Parathyroid adenoma (tissue), 2 donors: ENCODE measurements at regions not wholly inside any gene's neighbourhood (a gene's known extent, or its start where the extent isn't known, plus 50 kb on each side); places are given as distances from the start of the nearest gene placed in this dataset.

Source experiments
- H2AFZ ChIP-seq: fragments of 300-600 bp; sonication (generic); one replicate; pipeline ENCODE4 v1.7.0; 2017; ENCODE audit warnings: antibody characterized with exemption, mild to moderate bottlenecking
- H3K27ac ChIP-seq: fragments of 300-600 bp; sonication (generic); one replicate; pipeline ENCODE4 v1.7.0; 2017
- H3K27me3 ChIP-seq: fragments of 300-600 bp; sonication (generic); one replicate; pipeline ENCODE4 v1.7.0; 2017; ENCODE audit warnings: low read length; ENCODE audit not compliant: control insufficient read depth, insufficient read depth
- H3K36me3 ChIP-seq: fragments of 300-600 bp; sonication (generic); one replicate; pipeline ENCODE4 v1.7.0; 2017; ENCODE audit warnings: low read length; ENCODE audit not compliant: control insufficient read depth, insufficient read depth
- H3K4me1 ChIP-seq: fragments of 300-600 bp; sonication (generic); one replicate; pipeline ENCODE4 v1.7.0; 2017; ENCODE audit warnings: control low read depth
- H3K4me2 ChIP-seq: fragments of 300-600 bp; sonication (generic); one replicate; pipeline ENCODE4 v1.7.0; 2017; ENCODE audit warnings: low read length
- H3K4me3 ChIP-seq: fragments of 300-600 bp; sonication (generic); one replicate; pipeline ENCODE4 v1.7.0; 2017; ENCODE audit warnings: low read depth, low read length
- H3K79me2 ChIP-seq: fragments of 300-600 bp; sonication (generic); one replicate; pipeline ENCODE4 v1.7.0; 2017; ENCODE audit warnings: control low read depth
- H3K9ac ChIP-seq: fragments of 300-600 bp; sonication (generic); one replicate; pipeline ENCODE4 v1.7.0; 2017; ENCODE audit warnings: mild to moderate bottlenecking
- H3K9me3 ChIP-seq: fragments of 300-600 bp; sonication (generic); one replicate; pipeline ENCODE4 v1.7.0; 2017; ENCODE audit warnings: low read length; ENCODE audit not compliant: control insufficient read depth
- CTCF ChIP-seq: fragments of 300-600 bp; sonication (generic); IDR thresholded peaks from one replicate; pipeline ENCODE4 v1.7.0; 2017; ENCODE audit warnings: antibody characterized with exemption, mild to moderate bottlenecking
- donor health status: primary hyperparathyroidism.

- no peak overlapping the region for H3K27ac ChIP-seq
- no peak overlapping the region for H3K4me3 ChIP-seq
- H3K79me2 ChIP-seq = no peaks in the 10 kb centered on the region
- no peaks in the 10 kb centered on the region for H3K9me3 ChIP-seq
- H3K9ac ChIP-seq = no peak overlapping the region
- no peak for TF ChIP-seq CTCF
- no peaks in the 10 kb centered on the region for H3K4me1 ChIP-seq
- H3K27me3 ChIP-seq = no peaks in the 10 kb centered on the region
- H3K36me3 ChIP-seq = no peaks in the 10 kb centered on the region
- no peak overlapping the region for H2AFZ ChIP-seq
- no peak overlapping the region for H3K4me2 ChIP-seq
Observed at GRCh38 chr5:98103807-98104206, 669.7 kb upstream of the RGMB start.

DNA sequence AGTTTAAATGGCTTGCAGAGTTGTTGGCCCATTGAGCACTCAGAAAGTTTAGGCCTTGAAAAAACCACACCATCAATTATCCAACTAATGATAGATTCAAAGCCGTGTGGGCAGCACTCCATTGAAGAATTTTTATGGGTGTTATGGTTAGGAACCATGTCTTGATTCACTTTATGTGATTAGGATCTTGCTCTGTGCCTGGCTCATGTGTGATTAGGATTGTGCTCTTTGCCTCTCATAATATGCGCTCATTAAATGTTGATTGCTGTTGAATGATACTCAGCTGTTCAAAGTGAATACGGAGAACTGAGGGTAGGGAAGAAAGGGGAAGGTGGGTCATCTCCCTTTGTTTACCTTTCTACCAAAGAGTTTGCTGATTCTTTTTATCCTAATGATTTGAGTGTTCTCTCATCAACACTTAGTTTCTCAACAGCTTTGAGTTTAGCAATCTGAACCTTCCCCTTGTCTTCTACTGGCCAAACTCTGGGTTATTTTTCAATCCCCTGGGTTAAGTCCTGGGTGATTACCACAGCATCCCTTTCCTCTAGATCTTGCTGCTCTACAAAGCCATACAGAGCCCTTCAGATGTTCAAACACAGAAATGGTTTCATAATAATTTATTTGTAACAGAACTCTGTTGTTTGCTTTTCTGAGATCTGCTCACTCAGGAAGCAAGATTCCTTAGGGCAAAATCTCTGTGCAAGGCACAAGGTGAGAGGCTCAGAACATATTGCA is 668.8 kb upstream of the RGMB start:
- H3K79me2 ChIP-seq = no peaks in the 10 kb centered on the region
- H3K4me2 ChIP-seq = no peak overlapping the region
- no peaks in the 10 kb centered on the region for H3K4me1 ChIP-seq
- H3K36me3 ChIP-seq = no peaks in the 10 kb centered on the region
- no peaks in the 10 kb centered on the region for H3K9me3 ChIP-seq
- H2AFZ ChIP-seq = no peak overlapping the region
- no peak overlapping the region for H3K9ac ChIP-seq
- H3K4me3 ChIP-seq = no peak overlapping the region
- no peak overlapping the region for H3K27ac ChIP-seq
- no peaks in the 10 kb centered on the region for H3K27me3 ChIP-seq
- TF ChIP-seq CTCF = no peak

- H3K9ac ChIP-seq = no peak overlapping the region
- H3K4me1 ChIP-seq = no peaks in the 10 kb centered on the region
- H3K4me2 ChIP-seq = no peak overlapping the region
- no peak overlapping the region for H2AFZ ChIP-seq
- no peaks in the 10 kb centered on the region for H3K79me2 ChIP-seq
- no peaks in the 10 kb centered on the region for H3K9me3 ChIP-seq
- no peak overlapping the region for H3K4me3 ChIP-seq
- TF ChIP-seq CTCF = no peak
- no peak overlapping the region for H3K27ac ChIP-seq
- H3K36me3 ChIP-seq = no peaks in the 10 kb centered on the region
- no peaks in the 10 kb centered on the region for H3K27me3 ChIP-seq
Observed at GRCh38 chr5:98105681-98106080, 667.8 kb upstream of the RGMB start.

DNA sequence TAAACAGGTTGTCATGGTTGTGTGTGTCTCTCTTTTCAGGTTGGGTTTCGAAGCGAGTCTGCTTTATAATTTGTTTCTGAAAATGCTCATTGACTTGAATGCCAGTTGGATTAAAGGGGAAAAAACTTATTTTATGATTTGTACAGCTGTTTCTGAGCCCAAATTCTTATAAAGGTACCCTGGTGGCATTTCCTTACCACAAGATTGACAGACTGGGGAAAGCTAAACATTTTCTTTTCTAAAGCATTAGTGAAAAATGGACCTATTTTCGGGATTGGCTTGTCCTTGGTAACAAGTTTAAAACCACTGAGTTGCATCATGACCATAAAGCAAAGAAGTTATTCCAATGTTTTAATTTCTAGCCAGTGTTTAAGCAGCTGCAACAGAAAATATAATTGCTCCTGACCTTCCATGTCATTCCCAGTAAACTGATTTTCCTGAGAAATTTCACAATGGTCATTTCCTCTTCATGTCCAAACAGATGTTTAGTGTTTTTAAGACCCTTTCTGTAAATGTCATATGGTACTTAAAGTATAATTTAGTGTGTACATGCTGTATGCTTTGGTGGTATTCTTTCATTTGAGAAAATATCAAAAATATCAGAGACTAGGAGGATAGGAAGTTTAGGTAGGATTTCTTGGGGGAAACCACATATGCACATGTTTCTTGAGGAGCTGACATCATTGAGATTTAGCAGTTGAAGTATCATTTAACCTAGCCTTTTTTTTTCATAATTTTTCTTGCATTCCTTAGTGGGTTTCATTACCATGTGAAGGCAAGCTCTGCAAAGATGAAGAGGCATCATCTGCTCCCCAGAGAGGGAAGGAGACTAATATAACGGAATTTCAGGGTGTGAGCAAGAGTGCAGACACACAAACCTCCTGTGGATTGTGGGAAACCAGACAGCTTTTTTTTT is 667.1 kb upstream of the RGMB start:
- no peaks in the 10 kb centered on the region for H3K27me3 ChIP-seq
- H3K79me2 ChIP-seq = no peaks in the 10 kb centered on the region
- no peaks in the 10 kb centered on the region for H3K9me3 ChIP-seq
- no peak overlapping the region for H3K4me2 ChIP-seq
- no peaks in the 10 kb centered on the region for H3K4me1 ChIP-seq
- no peak overlapping the region for H3K9ac ChIP-seq
- H3K4me3 ChIP-seq = no peak overlapping the region
- no peak for TF ChIP-seq CTCF
- no peaks in the 10 kb centered on the region for H3K36me3 ChIP-seq
- H2AFZ ChIP-seq = no peak overlapping the region
- no peak overlapping the region for H3K27ac ChIP-seq
